GM18505 (cell line): ENCODE measurements at regions not wholly inside any gene's neighbourhood (a gene's known extent, or its start where the extent isn't known, plus 50 kb on each side); places are given as distances from the start of the nearest gene placed in this dataset.

ENCODE experiments used
- ATAC-seq: cut with Tn5 transposase; IDR thresholded peaks from one replicate; pipeline ENCODE4 v1.9.1; 2021; ENCODE audit not compliant: unreplicated experiment
- POLR2A ChIP-seq: IDR thresholded peaks from 4 replicates; pipeline ENCODE4 v1.6.1; 2011; ENCODE audit warnings: borderline replicate concordance; ENCODE audit not compliant: insufficient read depth, insufficient read length; ENCODE audit errors: extremely low read depth

DNA sequence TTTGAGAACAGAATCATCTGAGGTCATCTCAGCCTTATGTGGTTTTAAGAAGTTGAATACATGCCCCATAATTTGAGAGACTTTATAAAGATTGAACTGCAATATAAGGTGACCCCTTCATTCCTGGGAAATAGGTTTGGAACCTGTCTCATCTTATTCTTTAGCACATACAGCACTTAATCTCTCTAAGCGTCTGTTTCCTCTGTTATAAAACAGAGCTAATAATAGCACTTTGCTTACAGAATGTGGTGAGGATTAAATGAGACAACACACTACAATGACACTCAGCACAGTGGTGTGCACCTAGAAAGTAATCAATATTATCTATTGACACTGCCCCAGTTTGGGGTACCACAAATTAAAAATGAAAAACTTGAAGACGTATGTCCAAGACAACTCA lies 102.1 kb downstream of the DUSP6 start:
- TF ChIP-seq POLR2A: no peak

DNA sequence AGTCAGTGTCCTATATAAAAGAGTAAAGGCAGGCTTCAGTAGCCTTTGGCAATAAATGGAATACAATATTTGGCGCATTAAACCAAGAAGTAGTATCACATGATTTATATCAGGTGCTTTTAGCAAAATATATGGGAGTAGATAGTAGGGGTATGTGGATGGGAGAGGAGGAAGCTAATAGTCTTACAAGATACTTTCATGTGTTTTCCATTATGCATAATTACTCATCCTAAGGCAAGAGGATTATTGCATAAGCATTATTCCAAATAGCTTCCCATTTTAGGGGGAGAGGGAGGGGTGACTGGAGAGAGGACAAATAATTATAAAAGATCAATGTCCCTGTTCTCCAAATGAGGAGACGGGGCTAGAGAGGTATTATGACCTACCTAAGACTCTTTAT lies 104.3 kb downstream of the DUSP6 start:
- no peak for ATAC-seq
- TF ChIP-seq POLR2A: no peak

More for the DNA sequence above, 102.1 kb downstream of the DUSP6 start:
- no peak for ATAC-seq

DNA sequence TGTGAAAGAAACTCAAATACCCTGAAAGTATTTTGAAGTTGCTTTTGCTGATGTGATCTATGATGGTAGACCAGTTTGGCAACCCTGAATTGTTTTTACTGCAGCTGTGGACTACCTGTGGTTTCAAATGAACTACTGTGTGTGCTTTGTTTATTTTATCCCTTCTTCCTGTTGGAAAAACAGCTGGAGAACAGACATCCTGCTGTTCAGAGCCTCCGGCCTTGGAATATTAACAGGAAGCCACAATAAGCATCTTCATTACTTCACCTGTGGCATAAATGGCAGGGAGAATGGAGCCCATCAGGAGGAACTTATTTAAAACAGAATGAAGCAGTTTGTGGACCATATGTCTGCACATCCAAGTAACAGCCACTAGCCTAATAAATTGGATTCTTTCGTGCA lies 104.8 kb downstream of the DUSP6 start:
- ATAC-seq: no peak
- TF ChIP-seq POLR2A: no peak

DNA sequence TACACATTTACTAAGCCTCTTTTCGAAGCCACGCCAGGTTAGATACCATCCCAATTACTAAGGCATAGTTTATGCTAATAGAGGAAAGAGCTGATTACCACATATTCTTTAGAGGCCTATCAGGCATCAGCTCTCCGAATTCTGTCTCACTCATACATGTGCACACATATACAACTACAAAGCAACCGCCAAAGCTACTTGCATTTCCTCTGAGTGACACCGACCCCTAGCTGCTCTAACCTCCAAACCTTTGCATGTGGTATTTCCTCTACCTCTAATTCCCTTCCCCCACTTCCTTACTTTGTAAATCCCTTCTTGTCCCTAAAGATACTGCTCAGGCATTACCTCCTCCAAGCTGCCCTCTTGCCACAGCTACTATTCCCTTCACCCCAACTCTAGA lies 107.2 kb downstream of the DUSP6 start:
- no peak for TF ChIP-seq POLR2A
- ATAC-seq: no peak

DNA sequence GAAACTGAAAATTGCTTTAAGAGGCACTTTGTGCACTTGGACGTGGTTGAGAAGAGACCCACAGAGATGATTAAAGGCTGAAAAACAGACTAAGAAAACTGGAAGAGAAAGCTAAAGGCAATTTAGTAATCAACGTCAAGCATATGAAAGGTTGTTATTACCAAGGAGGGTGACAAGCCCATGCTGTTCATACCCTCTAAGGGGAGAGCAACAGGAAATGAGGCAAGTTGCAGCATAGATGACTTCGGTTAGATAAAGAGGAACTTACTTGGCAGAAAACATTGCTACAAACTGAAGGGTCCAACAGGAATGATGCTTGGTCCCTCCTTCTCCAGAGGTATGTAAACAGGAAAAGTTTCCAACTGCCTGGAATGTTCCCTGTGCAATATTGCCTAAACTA lies 107.8 kb downstream of the DUSP6 start:
- TF ChIP-seq POLR2A: no peak
- ATAC-seq: peak; percentile 63

DNA sequence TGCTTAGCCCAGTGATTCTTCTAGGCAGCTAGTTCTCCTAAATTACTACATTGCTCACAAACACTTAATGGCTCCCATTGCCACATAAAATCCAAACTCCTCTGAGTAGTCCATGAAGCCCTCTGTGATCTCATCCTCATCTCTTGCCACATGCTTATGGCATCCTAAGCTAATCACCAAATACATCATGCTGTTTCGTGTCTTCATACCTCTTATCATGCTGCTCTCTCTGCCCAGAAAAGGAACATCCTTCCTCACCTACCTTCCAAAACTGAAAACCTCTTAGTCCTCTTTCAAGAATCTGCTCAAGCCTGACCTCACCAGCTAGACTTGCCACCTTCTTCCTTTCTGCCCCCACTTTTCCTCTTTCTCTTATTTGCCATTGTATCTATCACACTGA lies 108.5 kb downstream of the DUSP6 start:
- TF ChIP-seq POLR2A: no peak
- no peak for ATAC-seq

DNA sequence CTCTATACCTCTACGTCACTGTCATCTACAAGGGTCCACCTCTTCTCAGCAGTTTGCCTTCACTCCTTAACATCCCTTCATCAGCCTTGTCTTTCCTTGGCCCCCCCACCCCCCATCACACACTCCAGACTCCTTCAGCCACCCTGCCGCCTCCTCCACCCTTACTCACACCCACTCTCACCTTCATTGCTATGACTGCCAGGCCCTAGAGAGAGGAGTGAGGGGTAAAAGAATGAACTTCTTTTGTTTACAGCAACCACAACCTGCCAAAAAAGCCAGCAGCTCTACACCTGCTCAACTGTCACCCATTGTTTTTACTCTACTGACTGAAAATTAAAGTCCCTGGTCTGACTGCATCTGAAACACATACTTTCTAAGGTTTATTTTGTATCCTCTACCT lies 112.8 kb downstream of the DUSP6 start:
- no peak for ATAC-seq
- no peak for TF ChIP-seq POLR2A

DNA sequence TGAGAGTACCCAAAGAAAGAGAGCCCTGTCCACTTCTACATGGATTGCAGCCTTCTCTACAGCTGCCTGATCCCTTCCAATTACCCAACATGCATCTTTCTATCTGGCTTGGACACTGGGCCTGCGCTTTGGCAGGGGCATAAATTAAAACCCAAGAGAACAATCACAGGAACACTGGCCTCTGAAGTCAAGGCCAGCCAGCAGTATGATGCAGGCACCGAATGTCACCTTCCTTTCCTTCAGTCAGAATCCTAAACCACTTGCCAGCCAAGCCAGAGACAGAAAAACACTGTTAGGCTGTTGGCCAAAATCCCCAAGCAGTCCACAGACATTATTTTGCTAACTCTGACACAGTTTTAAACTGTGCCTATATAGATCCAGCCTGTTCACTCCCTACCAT lies 113.7 kb downstream of the DUSP6 start:
- no peak for ATAC-seq

DNA sequence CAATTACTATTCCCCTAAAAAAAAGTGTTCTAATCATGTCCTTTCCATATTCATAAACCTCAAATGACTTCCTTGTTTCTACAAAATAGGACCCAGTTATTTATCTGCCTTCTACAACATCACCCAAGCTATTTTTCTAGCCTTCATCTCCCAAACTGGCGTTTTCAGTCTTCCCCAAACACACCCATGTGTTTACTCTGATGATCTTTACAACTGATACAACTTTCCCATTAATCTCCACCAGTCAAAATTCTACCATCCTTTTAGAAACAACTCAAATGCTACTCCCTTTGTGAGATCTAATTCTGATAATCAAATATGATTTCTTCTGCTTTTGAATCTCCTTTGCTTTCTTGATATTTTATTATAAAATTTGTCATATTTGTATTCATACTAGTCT lies 114.5 kb downstream of the DUSP6 start:
- no peak for ATAC-seq
- TF ChIP-seq POLR2A: no peak

More for the DNA sequence above, 113.7 kb downstream of the DUSP6 start:
- TF ChIP-seq POLR2A: no peak

DNA sequence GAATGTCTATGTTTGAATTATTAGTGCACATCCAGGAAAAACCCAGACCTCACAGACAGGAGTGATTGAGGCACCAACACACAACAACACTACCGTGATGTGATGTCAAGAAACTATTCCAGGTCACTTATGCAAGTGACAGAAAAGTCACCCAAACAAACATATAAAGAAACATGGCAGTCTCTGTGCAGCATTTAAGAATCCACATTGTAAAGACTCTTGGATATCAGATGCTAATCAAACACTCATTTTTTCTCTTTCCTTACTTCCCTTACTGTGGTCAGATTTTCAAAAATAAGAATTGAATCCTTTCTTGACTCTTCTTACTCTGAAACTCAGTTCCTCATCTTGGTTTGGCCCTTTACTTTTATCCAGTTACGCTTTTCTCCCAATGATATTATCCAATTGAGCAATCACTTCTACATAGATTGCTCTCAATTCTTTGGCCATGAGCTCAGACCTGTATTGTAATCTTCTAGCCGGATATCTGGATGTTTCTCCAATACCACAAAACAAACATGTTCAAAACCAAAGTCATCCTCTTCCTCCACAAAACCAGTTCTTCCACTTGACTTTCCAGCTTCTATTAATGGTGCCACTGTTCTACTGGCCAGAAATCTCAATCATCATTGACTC lies 115.4 kb downstream of the DUSP6 start:
- TF ChIP-seq POLR2A: no peak
- no peak for ATAC-seq

DNA sequence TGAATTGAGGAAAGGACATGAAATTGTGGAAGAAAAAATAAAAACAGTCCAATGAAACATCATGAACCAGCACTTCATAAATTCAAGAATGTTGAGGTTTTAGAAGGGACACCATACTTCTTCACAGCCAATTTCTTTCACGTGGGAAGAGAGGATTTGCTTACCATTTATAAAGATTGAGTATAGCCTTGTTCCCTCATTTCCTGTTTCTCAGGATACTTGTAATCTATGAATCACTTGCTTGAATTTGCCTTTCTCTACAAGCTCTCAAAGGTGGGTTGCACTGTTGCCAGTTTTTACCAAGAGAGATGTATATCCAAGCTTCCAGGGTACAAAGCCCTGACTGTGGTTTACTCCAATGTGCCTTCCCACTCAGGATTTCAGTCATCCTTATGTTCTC lies 116.1 kb downstream of the DUSP6 start:
- ATAC-seq: no peak

DNA sequence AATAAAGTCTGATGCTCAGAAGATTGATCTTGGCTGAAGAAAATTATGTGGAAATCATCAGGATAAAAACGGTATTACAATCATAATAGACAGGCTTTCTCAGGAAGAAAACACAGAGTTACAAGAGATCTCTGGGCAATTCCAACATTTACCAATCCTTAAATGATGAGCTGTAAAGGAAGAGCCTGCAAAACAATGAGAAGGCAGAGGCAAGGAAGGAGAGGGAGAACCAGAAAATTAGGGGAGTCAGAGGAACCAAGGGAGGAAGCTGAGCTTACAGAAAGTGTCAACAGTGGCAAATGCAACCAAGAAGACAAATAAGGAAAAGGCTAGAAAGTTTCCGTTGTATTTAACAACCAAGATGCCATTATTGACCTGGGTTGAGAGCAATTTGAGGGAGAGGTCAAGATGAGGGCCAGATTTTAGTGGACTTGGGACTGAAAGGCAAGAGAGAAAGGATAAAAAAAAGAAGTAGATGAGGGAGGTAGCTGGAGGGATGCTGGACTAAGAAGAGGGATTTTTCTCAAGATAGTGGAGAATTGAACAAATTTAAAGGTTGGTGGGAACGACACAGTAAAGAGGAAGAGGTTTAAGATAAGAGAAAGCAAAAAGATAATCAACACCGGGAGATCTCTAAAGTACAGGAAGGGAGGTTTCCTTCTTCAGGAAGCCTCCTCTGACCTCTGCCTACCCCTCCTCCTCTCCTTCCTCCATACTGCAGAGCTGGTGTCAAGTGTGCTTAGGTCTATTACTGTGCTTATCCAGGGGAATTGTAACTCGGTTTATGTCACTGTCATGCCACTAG lies 116.9 kb downstream of the DUSP6 start:
- no peak for ATAC-seq
- TF ChIP-seq POLR2A: no peak

More for the DNA sequence above, 116.1 kb downstream of the DUSP6 start:
- TF ChIP-seq POLR2A: no peak

DNA sequence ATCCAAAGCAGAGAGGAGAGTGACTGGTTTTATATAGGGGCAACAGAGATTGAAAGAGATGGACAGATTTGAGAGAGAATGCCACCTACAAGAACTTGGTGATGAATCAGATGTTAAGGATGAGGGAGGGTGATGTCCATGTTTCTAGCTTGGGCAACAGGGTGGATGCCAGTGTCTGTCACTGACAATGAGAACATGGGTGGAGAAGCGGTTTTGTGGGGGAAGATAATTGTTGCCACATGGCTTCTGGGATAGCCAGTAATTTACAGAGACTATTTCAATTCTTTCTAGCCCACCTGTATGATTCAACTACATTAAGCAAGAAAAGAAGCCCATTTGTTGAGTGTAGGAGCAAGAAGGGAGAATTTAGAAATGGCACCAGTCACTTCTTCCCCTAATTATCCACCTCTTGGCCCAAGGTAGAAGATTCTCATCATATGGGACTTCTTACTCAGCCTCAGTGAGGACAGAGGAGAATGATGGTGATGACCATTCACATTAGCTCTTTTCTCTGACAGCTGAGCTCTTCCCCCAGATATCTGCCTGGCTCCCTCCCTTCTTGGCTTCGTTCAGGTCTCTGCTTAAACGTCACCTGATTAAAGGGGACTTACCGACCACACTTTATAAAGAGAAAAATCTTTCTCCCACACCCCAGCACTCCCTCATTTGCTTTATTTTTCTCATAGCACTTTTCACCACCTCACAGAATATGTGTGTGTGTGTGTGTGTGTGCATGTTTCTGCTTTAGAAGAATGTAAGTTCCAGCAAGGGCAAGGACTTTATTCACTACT lies 117.8 kb downstream of the DUSP6 start:
- no peak for ATAC-seq
- no peak for TF ChIP-seq POLR2A

DNA sequence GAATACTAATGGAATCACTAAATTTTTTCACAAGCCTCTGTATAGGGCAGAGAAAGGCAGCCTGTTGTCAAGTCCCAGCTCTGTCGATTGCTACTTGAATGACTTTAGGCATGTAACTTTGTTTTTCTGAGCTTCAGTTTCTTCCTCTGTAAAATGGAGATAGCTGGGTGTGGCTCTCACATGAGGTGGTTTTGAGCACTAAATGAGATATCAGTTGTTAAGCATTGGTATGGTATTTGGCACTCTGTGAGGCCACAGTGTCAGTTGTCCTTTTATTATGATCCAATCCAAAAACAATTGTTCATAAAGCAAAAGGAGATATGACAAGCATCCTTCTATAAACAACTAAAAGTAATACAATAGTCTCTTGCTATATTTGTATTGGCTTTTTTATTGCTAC lies 120.6 kb downstream of the DUSP6 start:
- ATAC-seq: no peak
- no peak for TF ChIP-seq POLR2A
